NCI-H82 treated with DMSO at 0.1 percent for 48 hours (cell line): ENCODE measurements at regions not wholly inside any gene's neighbourhood (a gene's known extent, or its start where the extent isn't known, plus 50 kb on each side); places are given as distances from the start of the nearest gene placed in this dataset.
"Not testable (repeated sequence)": the region's sequence is repeated elsewhere in the genome, so short reads cannot be mapped to it uniquely, and the experiment has no call there.

ENCODE experiments used
- DNase-seq: peaks from one replicate; lab custom pipeline; 2025; ENCODE audit not compliant: unreplicated experiment; lab: John Stamatoyannopoulos, UW

GRCh38 chr7:91564541-91564940 is 300.3 kb downstream of the FZD1 start:
- DNase-seq: no peak

- no peak for DNase-seq
Measured at GRCh38 chr7:91565499-91566401, 301.5 kb downstream of the FZD1 start.

DNA sequence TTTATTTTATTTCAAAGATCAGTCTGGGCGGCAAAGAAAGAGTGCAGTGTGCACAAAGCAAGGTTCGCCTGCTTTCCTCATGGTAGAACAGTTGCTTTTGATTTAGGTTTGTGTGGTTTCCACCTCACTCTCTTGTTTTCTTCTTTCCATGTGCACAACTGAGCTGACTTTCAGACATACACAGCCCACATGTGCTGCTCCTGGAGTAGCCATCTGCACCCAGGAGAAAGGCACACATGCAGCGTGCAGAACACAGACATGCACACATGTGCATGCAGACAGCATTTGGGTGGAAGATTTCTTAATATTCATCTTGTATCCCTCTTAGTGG is 302.1 kb downstream of the FZD1 start:
- DNase-seq: no peak

DNA sequence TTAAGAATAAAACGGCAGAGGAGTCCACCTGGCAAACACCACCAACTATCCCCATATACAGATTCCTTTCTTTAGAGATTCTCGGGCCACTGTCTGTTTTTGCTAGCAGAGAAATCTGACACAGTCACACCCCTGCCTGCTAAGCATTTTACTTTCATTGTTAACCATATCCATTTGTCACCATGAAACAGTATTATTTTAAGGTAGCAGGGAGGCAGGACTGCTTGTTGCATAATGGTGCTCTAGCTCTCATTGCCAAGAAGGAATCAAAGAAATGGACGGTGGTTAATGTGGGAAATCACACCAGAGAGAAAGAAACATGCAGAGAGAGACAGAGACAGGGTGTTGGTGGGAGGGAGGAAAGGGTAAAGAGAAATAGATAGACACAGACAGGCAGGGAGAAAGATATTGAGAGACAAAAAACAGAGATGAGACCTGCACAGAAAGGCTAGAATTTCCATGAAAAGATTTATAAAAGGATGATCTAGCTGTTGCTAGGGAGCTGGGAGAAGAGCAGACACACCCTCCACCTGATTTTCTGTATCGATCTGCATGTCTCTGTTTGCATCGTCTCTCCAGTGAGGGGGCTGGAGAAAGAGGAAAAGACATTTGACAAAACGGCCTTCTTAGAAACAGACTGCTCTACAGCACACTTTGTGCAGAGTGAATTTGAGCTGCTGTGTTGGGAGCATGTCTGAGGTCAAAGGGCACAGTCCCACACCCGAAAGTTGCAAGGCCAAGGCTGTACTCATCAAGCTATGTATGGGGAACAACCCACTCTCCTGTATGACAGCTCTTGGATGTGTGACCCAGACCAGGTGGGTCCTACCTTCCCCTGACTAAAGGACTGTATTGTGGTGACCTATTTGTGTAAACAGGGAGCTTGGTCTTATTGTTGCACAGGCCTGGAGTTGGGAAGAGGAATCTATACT is 303.1 kb downstream of the FZD1 start:
- DNase-seq: no peak

DNA sequence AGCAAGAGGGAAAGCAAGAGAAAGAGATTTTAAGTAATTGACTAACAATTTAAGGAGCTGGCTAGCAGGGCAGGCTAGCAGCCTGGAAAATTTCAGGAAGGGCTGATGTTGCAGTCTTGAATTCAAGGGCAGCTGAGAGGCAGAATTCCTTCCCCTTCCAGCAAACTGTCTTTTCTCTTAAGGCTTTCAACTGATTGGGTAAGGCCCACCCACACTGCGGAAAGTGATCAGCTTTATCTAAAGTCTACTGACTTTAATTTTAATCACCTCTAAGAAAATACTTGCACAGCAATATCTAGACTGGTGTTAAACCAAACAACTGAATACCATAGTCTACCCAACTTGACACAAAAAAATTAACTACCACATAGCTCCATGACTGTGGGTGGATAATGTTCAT is 303.9 kb downstream of the FZD1 start:
- DNase-seq: no peak

DNA sequence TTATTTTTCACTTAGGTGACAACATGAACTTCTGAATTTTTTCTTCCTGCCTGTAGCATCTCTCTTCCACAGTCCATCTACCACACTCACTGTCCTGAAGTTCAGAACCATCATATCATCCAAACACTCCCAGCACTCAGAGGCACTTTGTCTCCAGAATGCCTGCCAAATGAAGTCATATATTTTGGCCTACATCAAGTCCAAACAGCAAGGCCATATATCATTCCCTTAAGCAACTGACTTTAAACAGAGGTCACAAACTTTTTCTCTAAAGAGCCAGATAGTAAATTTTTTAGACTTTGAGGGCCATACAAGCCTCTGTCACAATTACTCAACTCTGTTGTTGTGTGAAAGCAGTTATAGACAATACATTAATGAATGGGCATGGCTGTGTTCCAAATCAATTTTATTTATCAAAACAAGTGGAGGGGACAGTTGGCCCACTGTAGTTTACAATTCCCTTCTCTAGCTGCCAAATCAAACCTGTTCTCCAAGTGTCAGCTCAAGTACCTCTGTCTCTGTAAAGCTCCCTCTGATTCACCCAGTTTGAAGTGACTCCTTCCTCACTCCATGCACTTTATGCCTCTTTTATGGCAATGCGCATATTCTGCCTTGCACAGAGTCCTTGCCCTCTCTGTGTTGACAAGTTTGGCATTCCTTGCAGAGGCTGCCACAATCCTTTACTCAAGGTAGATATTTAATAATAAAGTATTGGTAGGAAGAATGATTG is 305.7 kb downstream of the FZD1 start:
- DNase-seq: no peak

GRCh38 chr7:91570560-91570959 is 306.3 kb downstream of the FZD1 start:
- no peak for DNase-seq

- DNase-seq: no peak
Measured at GRCh38 chr7:91571601-91572000, 307.4 kb downstream of the FZD1 start.

GRCh38 chr7:91573405-91573804 is 307.1 kb downstream of the MTERF1 start:
- no peak for DNase-seq

DNA sequence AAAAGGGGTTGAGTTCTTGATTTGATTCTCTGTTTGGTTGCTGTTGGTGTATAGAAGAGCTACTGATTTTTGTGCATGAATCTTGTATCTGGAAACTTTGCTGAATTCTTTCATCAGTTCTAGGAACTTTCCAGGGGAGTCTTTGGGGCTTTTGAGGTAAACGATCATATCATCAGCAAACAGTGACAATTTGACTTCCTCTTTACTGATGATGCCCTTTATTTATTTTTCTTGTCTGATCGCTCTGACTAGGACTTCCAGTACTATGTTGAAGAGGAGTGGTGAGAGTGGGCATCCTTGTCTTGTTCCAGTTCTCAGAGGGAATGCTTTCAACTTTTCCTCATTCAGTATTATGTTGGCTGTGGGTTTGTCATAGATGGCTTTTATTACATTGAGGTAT is 304.0 kb downstream of the MTERF1 start:
- DNase-seq: not testable (repeated sequence)

GRCh38 chr7:91579837-91580236 is 300.7 kb downstream of the MTERF1 start:
- DNase-seq: no peak

DNA sequence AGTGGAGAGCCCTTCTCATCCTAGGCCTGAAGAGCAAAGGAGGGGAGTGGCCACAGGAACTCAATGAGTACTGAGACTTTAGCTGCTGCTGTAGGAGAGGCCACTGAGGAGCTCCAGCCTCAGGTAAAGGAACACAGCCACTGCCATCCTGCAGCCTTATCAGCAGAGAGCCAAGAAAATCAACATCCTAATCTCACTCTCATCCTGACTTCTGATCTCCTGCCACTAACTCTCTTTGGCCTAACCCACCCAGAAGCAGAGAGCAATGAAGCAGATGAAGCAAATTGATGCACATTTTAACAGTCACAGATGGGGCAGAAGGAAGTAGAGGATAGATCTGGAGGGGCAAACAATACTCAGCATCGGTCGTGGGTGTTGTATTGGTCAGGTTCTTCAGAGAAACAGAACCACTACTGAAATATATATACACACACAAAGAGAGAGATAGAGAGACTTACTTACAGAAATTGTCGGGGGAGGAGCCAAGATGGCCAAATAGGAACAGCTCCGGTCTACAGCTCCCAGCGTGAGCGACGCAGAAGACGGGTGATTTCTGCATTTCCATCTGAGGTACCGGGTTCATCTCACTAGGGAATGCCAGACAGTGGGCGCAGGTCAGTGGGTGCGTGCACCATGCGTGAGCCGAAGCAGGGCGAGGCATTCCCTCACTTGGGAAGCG is 297.6 kb downstream of the MTERF1 start:
- DNase-seq: no peak

DNA sequence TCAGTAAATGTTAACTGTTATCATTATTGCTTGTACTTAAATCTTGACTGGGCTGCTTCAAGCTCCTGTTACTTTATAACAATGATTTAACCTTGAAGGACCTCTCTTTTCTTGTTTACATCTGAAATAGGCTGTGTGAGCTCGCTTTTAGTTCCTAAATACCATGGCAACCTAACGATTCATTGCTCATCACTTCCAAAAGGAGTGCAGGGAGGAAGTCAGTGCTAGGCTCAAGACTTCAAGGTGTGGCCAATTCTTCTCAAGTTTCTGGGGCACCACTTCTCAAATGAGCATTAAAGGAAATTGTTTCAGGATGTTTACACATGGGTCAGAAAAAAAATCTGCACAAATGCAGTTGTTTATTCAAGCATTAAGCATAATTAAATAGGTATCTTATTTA is 284.2 kb downstream of the MTERF1 start:
- no peak for DNase-seq

- no peak for DNase-seq
Measured at GRCh38 chr7:91598791-91599190, 281.7 kb downstream of the MTERF1 start.

DNA sequence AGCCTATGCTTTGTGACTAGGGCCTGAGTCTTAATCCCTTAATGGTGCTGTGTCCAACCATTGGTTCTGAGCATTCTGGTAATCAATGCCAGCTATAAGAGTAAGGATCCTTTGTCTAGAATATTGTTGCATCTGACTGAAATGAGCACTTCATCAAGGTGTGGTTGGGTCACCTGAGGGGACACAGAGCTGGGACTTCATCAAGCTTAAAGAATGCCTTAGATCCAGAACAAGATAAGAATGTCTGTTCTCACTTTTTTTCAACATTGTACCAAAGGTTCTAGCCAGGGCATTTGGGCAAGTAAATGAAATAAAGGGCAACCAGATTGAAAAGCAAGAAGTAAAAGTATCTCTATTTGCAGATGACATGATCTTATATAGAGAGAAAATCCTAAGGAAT is 280.4 kb downstream of the MTERF1 start:
- DNase-seq: no peak

DNA sequence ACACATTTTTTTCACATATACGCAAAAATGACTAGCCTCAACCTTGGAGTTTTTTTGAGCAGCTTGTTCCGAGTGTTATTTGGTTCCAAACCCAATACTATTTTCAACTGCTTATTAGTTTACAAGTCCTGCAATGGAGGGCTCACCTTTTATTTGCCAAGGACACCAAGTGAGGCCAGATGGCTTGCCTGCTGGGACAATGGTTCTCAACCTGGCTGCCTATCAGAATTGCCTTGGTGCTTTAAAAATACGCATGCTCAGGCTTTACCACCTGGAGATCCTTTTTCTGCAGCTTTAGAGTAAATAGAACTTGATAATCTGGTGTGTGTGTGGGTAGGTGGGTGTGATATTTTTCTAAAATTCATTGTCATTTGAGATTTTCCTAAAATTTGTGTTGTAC is 276.8 kb downstream of the MTERF1 start:
- DNase-seq: no peak

GRCh38 chr7:91608606-91609005 is 271.9 kb downstream of the MTERF1 start:
- no peak for DNase-seq

GRCh38 chr7:91609525-91609924 is 271.0 kb downstream of the MTERF1 start:
- DNase-seq: no peak

DNA sequence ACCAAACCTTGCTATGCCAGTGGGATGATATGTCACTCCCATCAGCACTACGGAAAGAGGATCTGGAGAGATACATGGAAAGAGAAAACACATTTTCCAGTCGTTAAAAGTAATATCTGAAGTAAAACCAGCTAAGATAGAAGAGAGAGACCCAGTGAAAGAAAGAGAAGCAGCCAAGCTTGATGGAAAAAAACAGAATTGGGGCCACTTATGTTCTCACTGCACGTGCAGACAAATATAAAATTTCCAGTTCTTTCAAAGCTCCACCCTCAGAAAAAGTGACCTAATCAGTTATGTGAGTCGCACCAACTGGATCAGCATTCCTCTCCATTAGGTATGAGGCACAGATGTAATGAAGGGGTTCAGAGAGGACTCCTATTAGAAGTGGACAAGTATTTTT is 266.1 kb downstream of the MTERF1 start:
- no peak for DNase-seq

DNA sequence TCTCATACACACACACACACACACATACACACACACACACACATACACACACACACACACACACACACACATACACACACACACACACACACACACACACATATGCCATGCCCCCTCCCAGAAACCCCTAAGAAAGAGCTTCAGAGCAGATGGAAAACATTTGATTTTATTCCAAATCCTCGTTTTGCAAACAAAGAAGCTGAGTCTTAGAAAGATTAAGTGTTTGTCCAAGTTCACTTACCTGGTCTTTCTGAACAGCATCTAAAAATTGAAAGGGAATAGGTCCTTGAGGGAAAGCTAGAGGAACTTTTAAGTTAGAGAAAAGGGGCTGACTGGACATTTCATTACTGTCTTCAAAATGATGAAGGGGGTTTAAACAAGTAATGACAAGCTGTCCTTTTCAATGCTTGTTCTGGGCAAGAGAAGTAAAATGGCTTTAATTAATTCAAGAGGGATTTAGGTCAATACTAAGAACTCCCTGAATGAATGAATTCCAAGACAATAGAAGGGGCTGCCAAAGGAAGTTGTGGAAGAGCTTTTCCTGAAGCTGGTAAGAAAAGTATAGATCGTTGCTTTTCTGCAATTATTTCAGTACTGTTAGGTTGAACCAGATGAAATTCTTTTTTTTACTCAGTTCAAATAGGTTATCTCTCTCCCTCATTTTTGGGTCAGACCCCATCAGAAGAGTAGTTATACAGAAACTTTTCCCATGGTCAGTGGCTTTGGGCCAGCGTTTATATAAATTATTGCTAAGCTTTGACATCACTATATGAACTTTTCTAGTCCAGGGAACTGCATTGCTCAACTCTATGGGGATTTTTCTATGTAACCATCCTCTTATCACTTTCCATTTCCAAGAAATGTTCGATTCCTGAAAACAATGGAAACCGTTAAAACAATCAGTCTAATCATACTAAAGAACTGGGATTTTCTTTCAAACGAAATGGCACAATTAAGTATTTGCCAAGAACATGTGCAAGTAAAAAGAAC is 261.4 kb downstream of the MTERF1 start:
- no peak for DNase-seq
